Fibroblast of skin of left quadriceps (primary cell): ENCODE measurements at regions not wholly inside any gene's neighbourhood (a gene's known extent, or its start where the extent isn't known, plus 50 kb on each side); places are given as distances from the start of the nearest gene placed in this dataset.
"Not testable (repeated sequence)": the region's sequence is repeated elsewhere in the genome, so short reads cannot be mapped to it uniquely, and the experiment has no call there.

Experiments
- DNase-seq, 2 experiments: peaks; one replicate each; pipeline ENCODE4 v3.0.0-alpha.2; 2013; ENCODE audit warnings: low read depth in 2 of 2

DNA sequence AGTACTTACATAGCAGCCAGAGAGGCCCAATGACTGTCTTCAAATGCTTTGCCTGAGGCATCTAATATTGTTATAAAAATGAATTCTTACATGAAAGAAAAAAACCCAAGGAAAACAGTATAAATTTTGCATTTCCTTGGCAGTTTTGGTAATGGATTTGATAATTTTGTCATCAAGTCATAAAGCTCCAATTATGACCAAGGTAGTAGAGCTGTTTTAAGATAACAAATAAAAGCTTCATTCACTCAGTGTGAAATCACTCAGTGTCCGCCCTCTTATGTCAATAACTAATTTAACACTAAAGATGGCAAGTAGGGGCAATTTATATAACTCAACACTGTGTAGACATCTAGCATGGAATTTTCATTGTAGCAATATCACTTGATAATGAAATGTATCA lies 193.9 kb downstream of the ANKRD7 start:
- no peak for DNase-seq

DNA sequence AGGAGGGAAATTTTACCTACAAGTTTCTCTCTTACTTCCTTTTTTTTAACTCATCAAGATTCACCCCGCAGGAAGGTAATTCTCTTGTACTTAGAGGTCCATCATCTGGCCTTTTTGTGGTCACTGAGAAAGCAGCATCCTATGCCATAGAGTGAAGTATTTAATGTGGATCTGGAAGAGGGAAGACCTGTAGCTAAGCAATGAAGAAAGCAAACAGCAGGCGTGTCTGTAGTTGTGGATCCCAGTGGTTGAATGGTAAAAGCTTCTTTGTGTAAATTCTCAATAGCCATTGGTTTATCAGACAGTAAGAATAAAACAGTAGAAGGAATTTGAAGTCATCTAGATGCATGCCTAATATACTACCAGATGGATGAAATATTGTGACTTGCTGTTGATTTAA lies 196.4 kb downstream of the ANKRD7 start:
- no peak for DNase-seq

DNA sequence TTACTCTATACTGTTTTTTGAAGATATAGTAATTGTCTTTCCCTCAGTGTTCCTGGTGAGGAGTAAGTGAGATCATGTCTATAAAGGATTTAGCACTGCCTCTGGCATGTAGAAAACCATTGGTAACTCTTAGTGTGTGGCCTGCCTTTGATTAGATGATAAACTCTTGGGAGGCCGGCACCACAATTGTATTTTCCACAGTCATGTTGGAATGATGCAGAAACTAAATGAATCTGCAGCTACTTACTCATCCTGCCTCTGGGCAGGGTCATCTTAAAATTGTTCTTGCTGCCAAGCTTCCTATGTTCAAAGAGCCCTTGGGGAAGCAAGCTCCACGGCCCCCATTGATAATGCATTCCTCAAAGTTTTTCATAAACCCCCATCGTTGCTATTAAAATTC lies 204.6 kb downstream of the ANKRD7 start:
- DNase-seq = no peak

DNA sequence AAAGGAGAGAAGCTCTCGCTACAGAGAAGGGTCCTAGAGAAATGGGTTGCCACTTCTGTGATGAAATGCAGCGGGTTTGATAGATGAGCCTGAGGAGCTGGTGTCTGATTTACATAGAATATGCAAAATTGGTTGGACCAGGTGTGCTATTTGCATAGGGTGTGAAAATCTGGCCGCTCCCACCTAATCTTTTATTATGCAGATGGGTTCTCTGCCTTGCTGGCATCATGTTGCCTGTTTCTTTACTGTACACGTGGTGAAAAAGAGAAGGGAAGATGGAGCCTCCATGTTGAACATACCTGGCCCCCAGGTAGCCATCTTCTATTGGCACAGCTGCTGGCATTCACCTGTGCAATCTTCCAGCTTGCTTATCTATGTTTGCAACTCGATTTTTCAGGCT lies 212.2 kb downstream of the ANKRD7 start:
- DNase-seq = no peak

DNA sequence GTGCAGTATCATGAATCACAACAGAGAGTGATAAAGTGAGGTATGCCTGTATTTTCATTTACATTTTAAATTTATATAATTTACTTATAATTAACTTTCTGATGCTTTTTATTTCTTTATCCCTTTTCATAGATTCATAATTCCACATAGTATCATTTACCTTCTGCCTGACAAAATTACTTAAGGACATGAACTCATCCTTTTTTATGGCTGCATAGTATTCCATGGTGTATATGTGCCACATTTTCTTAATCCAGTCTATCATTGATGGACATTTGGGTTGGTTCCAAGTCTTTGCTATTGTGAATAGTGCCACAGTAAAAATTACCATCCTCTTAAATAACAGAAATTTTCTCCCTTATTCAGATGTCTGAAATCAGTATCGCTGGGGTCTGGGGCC lies 224.5 kb downstream of the ANKRD7 start:
- DNase-seq = not testable (repeated sequence)

DNA sequence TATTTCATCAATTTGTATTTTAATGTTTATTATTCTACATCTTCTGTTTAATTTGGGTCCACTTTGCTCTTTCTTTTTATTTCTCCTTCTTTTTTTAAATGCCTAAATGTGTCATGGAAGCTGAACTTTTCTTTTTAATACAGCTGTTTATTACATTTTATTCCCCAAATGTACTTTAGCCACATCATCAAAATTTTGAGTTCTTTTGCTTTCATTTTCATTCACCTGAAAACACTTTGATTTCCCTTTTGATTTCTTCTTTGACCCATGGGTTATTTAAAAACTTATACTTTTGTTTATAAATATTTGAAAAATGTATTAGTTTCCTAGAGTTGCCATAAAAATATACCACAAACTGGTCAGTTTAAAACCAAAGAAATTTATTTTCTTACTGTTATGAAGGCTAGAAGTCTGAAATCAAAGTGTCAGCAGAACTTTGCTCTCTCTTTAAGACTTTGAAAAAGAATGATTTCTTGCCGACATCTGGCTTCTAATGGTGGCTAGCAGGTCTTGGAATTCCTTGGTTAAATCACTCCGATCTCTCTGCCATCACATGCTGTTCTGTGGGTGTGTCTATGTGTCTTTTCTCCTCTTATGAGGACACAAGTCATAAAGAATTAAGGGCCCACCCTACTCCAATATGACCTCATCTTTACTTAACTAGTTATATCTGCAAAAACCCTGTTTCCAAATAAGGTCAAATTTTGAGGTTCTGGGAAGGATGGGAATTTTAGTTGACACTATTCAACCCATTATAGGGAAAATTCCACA lies 225.5 kb downstream of the ANKRD7 start:
- DNase-seq = no peak

DNA sequence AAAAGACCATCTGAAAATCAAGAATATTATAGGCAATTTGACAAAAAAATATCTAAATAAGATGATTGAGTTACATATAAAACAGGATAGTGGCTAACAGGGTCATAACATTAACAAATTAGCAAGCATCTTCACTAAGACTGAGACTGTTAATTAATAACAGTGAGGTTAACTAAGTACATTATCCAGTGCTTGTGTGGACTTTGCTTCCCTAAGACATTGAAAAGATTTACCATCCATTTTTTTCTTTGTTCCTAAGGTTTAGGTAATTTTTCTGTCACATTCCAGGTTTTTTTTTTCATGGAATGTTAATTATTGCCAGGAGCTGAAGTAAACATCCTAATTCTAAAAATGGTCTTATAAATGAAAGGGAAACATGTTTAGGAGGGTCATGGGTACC lies 227.6 kb downstream of the ANKRD7 start:
- DNase-seq = no peak

DNA sequence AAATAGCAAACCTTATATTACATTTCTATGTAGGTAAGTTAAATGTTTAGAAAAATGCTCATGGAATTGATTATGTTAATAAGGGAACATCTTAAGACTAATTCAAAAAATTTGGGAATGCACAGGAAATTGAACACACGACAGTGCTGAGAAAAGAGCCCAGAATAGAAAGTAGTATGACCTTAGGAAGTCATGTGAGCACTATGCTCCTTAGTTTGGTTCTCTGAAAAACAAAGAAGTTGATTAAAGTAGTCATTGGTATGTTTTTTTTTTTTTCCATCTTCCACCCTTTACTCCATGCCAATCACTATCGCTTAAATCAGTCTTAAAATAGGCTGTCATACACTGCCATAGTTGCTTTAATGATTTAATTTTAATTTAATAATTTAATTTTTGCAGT lies 242.9 kb downstream of the ANKRD7 start:
- DNase-seq = no peak

DNA sequence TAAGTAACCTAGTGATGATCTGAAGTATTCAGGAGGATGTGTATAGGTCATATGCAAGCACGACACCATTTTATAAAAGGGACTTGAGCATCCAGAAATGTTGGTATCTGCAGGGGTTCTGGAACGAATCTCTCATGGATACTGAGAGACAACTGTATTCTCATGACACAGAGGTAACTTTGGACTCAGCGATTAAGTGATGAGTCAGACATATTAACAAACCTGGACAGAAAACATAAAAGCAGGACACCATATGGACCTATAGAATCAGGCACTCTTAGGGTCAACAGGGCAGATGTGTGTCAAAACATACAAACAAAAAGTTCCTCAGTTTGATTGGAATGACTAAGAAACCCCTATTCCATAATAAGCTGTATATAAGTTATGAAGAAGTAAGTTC lies 248.1 kb downstream of the ANKRD7 start:
- DNase-seq = no peak

DNA sequence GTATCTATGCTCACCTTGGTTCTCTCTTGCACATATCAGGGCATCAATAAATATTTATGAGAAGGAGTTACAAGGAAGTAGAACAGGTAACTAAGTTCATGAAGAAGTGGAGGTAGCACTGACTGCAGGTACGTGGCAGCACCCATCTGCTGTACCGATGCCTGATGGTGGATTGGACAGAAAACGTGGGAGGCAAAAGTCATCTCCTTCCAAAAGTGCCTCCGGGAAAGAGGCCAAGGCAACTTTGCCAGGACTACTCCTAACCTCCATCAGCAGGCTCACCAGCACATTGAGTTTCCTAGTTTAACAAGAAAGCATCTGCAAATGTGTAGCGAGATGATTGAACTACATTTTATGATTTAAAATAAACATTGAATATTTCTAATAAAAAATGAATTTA lies 248.8 kb downstream of the ANKRD7 start:
- no peak for DNase-seq

DNA sequence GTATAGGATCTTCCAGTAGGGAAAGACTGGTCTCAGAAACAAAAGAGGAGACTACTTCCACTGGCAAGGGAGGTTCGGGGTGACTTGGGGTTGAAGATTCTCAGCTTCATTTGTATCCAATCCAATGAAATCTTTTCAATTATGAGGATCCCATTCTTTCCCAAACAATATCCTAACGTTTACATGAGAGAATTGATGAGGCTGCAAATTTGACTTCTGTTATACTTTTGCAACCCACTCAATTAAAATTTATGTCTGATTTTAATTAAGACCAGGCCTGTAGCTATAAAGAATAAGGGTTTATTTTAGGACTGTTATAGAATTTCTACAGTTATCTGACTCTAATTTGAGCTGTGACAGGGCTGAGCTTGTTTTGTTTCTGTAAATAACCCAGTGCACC lies 251.5 kb downstream of the ANKRD7 start:
- no peak for DNase-seq

DNA sequence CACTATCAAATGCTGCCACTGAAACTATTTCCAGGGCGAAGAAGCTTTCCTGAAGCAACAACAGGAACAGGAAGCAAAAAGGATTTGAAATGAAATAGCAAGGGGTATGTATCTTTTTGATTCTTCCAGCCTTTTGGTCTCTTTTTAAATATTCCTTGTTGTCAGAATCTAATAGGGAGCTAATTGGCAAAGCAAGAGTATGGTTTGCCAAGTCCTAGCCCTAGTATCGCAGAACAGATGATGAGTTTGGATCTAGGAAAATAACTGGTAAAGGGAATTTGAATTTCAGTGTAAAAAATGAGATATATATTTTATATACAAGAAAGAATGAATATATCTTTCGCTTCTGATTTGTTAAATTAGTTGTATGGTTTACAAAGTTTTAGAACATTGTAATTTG lies 252.5 kb downstream of the ANKRD7 start:
- no peak for DNase-seq

DNA sequence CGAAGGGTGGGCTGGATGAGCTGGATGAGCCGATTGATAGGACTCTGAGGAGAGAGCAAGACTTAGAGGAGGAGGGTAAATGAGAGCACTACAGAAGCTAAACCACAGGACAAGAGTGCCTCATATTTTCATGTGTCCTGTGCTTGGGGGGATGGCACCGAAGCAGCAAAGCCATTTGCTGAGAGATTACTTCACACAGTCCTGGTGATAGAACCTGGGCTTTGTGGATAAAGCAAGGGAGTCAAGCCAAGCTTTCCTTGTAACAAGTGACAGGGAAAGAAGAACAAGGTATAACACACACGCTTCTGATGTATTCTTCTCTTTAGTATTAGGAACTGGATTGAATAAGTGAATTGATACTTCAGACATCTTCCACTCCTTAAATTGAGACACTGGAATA lies 253.7 kb downstream of the ANKRD7 start:
- DNase-seq = no peak

DNA sequence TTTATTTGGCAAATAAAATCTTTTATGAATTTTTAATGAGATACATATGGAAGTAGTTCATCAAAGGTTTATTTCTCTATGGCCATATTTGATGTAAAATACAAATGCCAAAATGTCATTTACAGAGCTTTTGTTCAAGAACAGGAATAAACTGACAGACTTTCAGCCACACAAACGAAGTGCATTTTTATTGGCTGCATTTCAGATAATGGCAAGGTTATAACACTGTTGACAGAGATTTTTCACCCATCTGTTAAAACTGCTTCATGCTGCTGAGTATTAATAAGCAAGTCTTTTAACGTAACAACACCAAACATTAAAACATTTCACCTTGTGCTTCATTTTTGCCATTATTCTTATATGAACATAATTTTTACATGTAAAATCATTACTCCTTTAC lies 254.4 kb downstream of the ANKRD7 start:
- no peak for DNase-seq

DNA sequence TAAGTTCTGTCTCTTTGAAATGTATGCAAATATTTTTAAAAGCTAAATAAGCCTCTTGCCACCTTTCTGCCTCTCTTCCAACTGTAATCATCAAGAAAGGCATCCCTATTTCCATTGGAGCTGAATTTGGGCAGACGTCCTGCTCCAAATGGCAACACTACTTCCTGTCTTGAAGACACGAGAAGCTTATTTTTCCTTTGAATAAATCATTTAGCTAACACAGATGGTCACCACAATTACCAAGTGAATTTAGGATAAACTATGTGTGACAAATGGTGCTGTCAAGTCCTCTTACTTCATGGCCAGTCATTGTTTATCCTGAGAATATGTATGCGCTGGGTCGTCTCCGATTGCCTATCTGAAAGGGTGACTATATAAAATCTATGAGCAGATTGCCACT lies 268.0 kb downstream of the ANKRD7 start:
- DNase-seq = no peak

DNA sequence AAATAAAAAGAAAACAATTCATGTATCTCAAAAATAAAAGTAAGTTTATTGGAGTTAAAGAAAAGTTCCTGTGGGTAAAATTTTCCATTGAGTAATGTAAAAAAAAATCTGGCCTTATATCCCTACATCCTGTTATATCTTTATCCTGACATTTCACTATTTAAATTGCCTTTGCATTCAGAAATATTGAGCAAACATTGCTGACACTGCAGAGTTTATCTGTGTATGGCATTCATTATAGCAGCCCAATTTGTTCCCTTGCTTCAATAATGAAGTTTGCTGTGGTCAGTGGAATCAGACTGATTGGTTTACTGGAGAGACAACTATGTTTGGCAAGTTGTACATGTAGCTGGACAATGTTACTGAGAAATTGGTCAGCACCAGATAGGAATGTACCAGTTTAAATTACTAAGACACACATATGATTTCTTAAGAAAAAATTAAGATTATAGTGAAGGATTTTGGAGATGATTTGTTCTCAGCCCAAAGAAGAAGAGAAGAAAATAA lies 271.7 kb downstream of the ANKRD7 start:
- no peak for DNase-seq

DNA sequence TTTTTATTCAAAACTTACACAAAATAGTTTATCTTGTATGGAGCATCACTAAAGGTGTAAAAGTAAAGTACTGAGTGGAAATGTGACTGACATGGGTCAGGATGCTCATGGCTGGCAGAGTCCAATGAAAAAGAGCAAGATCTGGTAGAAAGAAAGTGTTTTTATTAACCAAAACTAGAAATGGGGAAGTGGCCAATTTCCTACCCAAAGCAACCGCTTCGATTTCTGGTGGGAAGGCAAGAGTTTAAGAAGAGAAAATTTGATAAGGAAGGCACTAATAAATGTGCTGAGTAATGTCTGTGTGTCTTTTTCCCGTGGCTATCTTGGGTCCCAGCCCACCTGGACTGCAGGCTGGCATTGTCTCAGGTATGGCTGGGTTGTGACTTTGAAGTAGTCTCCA lies 277.7 kb downstream of the ANKRD7 start:
- no peak for DNase-seq

DNA sequence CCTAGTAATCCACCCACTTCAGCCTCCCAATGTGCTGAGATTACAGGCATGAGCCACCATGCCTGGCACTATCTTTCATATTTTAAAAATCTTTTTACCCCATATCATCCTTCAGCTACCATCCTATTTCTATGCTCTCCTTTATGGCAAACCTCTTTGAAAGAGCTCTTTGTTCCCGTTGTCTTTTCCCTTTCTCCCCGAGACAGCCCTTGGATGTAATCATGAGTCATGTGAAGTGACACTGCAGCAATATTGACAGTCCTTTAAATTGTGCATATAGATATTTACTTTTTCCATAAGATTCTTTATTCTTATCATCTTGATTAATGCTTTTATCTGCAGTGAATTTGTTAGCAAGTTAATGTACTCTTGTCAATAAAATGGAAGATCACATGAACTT lies 286.6 kb downstream of the ANKRD7 start:
- DNase-seq = no peak

DNA sequence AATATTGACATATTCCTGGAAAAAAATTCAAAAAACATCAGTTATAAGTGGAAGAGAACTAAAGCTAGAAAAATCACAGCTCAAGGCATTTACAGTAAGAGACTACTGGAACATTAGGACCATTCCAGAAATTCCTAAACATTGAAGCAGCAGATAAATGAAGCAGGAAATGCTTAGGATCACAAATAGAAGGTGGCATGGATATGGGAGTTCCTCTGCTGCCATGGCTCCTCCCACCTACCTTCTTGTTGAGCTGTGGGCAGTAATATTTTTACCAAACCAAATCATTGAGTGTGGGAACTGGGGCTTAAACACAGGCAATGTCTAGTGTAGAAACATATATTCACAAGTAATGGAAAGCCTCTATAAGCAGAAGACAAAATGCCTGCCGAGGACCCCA lies 292.8 kb downstream of the ANKRD7 start:
- no peak for DNase-seq

DNA sequence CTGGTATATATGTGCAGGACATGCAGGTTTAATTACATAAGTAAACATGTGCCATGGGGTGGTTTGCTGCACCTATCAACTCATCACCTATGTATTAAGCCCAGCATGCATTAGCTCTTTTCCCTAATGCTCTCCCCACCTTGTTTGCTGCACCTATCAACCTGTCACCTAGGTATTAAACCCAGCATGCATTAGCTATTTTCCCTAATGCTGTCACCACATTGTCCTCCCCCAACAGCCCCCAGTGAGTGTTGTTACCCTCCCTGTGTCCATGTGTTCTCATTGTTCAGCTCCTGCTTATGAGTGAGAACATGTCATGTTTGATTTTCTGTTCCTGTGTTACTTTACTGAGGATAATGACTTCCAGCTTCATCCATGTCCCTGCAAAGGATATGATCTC lies 300.5 kb downstream of the ANKRD7 start:
- DNase-seq = no peak

DNA sequence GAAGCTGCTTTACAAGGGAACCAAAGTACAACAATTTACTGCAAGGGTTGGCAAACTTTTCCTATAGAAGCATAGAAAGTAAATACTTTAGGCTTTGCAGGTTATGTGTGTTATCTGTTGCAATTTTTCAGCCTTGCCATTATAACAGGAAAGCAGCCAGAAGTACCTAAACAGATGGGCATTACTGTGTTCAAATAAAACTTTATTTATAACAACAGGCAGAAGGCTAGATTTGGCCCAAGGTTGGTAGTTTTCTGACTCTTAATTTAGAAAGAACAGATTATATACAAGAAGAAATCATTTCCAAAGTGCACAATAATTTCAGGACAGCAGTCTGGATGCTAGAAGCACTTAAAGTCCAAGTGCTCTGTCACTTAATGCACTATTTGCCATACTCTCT lies 307.1 kb downstream of the ANKRD7 start:
- DNase-seq = no peak

DNA sequence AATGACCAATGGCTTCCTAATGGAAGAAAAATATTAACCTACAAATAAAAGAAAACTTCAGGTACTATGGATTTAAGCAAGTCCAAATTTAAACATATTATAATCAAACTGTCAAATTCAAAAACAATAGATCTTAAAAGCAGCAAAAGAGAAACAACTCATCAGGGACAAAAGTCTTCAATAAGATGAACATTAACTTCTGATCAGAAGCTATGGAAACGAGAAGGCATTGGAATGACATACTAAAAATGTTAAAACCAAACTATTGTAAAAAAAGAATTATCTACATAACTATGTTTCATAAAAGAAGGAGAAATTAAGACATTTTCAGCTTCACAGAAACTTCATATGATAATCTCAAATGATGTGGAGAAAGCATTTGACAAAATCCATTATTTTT lies 334.7 kb downstream of the ANKRD7 start:
- no peak for DNase-seq

DNA sequence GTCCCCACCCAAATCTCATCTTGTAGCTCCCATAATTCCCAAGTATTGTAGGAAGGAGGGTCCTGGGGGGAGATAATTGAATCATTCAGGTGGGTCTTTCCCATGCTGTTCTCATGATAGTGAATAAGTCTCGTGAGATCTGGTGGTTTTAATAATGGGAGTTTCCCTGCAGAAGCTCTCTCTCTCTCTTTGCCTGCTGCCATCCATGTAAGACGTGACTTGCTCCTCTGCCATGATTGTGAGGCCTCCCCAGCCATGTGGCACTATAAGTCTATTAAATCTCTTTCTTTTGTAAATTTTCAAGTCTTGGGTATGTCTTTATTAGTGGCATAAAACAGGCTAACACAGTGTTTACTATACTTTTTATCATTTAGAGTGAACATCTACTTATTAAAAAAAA lies 338.8 kb downstream of the ANKRD7 start:
- no peak for DNase-seq

DNA sequence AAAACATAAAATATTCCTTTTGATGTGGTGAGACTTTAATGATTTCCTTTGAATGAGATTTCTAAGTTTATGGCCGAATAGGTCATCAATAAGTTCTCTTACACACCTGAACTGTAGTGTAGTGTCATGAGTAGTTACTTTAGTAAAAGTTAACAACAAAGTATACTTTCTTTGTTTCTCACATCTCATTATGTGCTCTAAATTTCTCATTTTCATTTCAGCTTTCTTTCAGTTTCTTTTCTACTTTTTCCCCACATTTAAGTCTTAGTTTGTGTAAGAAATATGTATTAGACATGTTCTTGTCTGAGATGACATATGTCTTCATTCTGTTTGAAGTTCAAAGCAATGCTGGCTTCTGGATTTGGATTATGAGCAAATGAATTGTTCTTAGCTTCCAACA lies 348.1 kb downstream of the ANKRD7 start:
- DNase-seq = no peak
